Epidermal melanocyte (primary cell): ENCODE measurements at regions not wholly inside any gene's neighbourhood (a gene's known extent, or its start where the extent isn't known, plus 50 kb on each side); places are given as distances from the start of the nearest gene placed in this dataset.
"Not testable (repeated sequence)": the region's sequence is repeated elsewhere in the genome, so short reads cannot be mapped to it uniquely, and the experiment has no call there.

Experiments
- DNase-seq: peaks from one replicate; pipeline ENCODE4 v3.0.0; 2011; ENCODE audit warnings: low spot score; ENCODE audit not compliant: insufficient read length

- no peak for DNase-seq
Measured at GRCh38 chr3:161600173-161600572, 103.6 kb downstream of the OTOL1 start.

GRCh38 chr3:161602475-161602874 lies 105.9 kb downstream of the OTOL1 start:
- no peak for DNase-seq

- DNase-seq = no peak
Measured at GRCh38 chr3:161602918-161603317, 106.3 kb downstream of the OTOL1 start.

- no peak for DNase-seq
Measured at GRCh38 chr3:161607056-161607455, 110.4 kb downstream of the OTOL1 start.

GRCh38 chr3:161619351-161619750 lies 122.7 kb downstream of the OTOL1 start:
- no peak for DNase-seq

GRCh38 chr3:161630794-161631193 lies 134.2 kb downstream of the OTOL1 start:
- no peak for DNase-seq

GRCh38 chr3:161631536-161631935 lies 134.9 kb downstream of the OTOL1 start:
- no peak for DNase-seq

- no peak for DNase-seq
Measured at GRCh38 chr3:161637559-161637958, 141.0 kb downstream of the OTOL1 start.

- DNase-seq = not testable (repeated sequence)
Measured at GRCh38 chr3:161639095-161639494, 142.5 kb downstream of the OTOL1 start.

GRCh38 chr3:161640181-161640580 lies 143.6 kb downstream of the OTOL1 start:
- no peak for DNase-seq

- no peak for DNase-seq
Measured at GRCh38 chr3:161641287-161641686, 144.7 kb downstream of the OTOL1 start.

GRCh38 chr3:161644891-161645635 lies 148.5 kb downstream of the OTOL1 start:
- no peak for DNase-seq

- DNase-seq = no peak
Measured at GRCh38 chr3:161647936-161648470, 151.4 kb downstream of the OTOL1 start.

- no peak for DNase-seq
Measured at GRCh38 chr3:161649900-161650484, 153.4 kb downstream of the OTOL1 start.

- no peak for DNase-seq
Measured at GRCh38 chr3:161657786-161658185, 161.2 kb downstream of the OTOL1 start.

GRCh38 chr3:161671141-161671540 lies 174.5 kb downstream of the OTOL1 start:
- no peak for DNase-seq

GRCh38 chr3:161672478-161672877 lies 175.9 kb downstream of the OTOL1 start:
- DNase-seq = no peak

- no peak for DNase-seq
Measured at GRCh38 chr3:161673866-161674265, 177.3 kb downstream of the OTOL1 start.

- no peak for DNase-seq
Measured at GRCh38 chr3:161674402-161674801, 177.8 kb downstream of the OTOL1 start.

GRCh38 chr3:161681831-161682230 lies 185.2 kb downstream of the OTOL1 start:
- DNase-seq = not testable (repeated sequence)

GRCh38 chr3:161682715-161683114 lies 186.1 kb downstream of the OTOL1 start:
- no peak for DNase-seq

GRCh38 chr3:161689584-161690298 lies 193.1 kb downstream of the OTOL1 start:
- DNase-seq = no peak
